ENCODE measurements at regions not wholly inside any gene's neighbourhood (a gene's known extent, or its start where the extent isn't known, plus 50 kb on each side); places are given as distances from the start of the nearest gene placed in this dataset.

- 0% methylated on average over 1 of the region's 1 CpG for whole genome bisulfite sequencing (ENCODE audit: insufficient coverage, insufficient replicate concordance, low lambda C conversion rate, missing lambda C conversion rate)
- intact Hi-C loops (cut with micrococcal nuclease; ENCODE audit: unreplicated experiment) = no loop called here
- H3K36me3 ChIP-seq (ENCODE audit: control insufficient read depth in 2 of 2, insufficient read depth in 2 of 2, low read length in 1 of 2) = no peaks in the 10 kb centered on the region
- ChIA-PET SMC1A (ENCODE audit: uncharacterized antibody, unreplicated experiment) (interaction anchor here (2.4 kb wide), 1 partner anchor 14 kb away, joined by 7 read pairs; no protein-coding TSS in a partner anchor), POLR2A (no interaction called here), RAD21 (ENCODE audit: unreplicated experiment) (no interaction called here), CTCF (interaction anchor here (1.3 to 4.3 kb wide), 2 partner anchors 12 to 15 kb away, joined by 4 to 19 read pairs; no protein-coding TSS in a partner anchor)
- H3K79me2 ChIP-seq (ENCODE audit: control insufficient read depth, insufficient read depth, low read length) = no peaks in the 10 kb centered on the region
- no peak overlapping the region for H3K9ac ChIP-seq (ENCODE audit: control insufficient read depth, insufficient read depth, low read length)
- no TSS peak for BruUV-seq (replicated peaks)
- in situ Hi-C loops (cut with MboI) = no loop called here
- H3K4me1 ChIP-seq (ENCODE audit: control insufficient read depth, insufficient read depth, low read length) = 0 out of 2 replicates have a peak, but pooled peaks cover 2% of the 10 kb centered on the region
- no peak for TF ChIP-seq ZBED1 (IDR thresholded peaks at IDR 0.05; ENCODE audit: borderline replicate concordance)
- TF ChIP-seq CHD1 (IDR thresholded peaks at IDR 0.05; ENCODE audit: low read depth, low read length) = no peak
- TF ChIP-seq MXI1 (IDR thresholded peaks at IDR 0.05; ENCODE audit: low read depth, low read length) = no peak
- TF ChIP-seq FOS (IDR thresholded peaks at IDR 0.05; ENCODE audit: borderline replicate concordance, extremely low read depth, insufficient read length) = no peak
- TF ChIP-seq, protein P1, sequence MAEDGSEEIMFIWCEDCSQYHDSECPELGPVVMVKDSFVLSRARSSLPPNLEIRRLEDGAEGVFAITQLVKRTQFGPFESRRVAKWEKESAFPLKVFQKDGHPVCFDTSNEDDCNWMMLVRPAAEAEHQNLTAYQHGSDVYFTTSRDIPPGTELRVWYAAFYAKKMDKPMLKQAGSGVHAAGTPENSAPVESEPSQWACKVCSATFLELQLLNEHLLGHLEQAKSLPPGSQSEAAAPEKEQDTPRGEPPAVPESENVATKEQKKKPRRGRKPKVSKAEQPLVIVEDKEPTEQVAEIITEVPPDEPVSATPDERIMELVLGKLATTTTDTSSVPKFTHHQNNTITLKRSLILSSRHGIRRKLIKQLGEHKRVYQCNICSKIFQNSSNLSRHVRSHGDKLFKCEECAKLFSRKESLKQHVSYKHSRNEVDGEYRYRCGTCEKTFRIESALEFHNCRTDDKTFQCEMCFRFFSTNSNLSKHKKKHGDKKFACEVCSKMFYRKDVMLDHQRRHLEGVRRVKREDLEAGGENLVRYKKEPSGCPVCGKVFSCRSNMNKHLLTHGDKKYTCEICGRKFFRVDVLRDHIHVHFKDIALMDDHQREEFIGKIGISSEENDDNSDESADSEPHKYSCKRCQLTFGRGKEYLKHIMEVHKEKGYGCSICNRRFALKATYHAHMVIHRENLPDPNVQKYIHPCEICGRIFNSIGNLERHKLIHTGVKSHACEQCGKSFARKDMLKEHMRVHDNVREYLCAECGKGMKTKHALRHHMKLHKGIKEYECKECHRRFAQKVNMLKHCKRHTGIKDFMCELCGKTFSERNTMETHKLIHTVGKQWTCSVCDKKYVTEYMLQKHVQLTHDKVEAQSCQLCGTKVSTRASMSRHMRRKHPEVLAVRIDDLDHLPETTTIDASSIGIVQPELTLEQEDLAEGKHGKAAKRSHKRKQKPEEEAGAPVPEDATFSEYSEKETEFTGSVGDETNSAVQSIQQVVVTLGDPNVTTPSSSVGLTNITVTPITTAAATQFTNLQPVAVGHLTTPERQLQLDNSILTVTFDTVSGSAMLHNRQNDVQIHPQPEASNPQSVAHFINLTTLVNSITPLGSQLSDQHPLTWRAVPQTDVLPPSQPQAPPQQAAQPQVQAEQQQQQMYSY (CRISPR knock-in tag; IDR thresholded peaks at IDR 0.05) = no peak
- no peak for TF ChIP-seq SMARCA5 (IDR thresholded peaks at IDR 0.05)
- no peak for TF ChIP-seq HDGF (IDR thresholded peaks at IDR 0.05)
- TF ChIP-seq BCL11A (IDR thresholded peaks at IDR 0.05; ENCODE audit: low read depth, low read length) = no peak
- TF ChIP-seq SRF (IDR thresholded peaks at IDR 0.05; ENCODE audit: low read depth in 2 of 2, low read length in 2 of 2) = no peak
- TF ChIP-seq SUPT20H (IDR thresholded peaks at IDR 0.05; ENCODE audit: borderline replicate concordance, control insufficient read depth, low read depth, low read length) = no peak
- TF ChIP-seq E2F8 (IDR thresholded peaks at IDR 0.05; ENCODE audit: low read depth, partially characterized antibody) = no peak
- no peak for TF ChIP-seq PAX5 (IDR thresholded peaks at IDR 0.05; ENCODE audit: borderline replicate concordance, low read depth, low read length)
- TF ChIP-seq ESRRA (IDR thresholded peaks at IDR 0.05; ENCODE audit: low read length) = no peak
- TF ChIP-seq YY1 (IDR thresholded peaks at IDR 0.05; ENCODE audit: low read depth, low read length) = no peak
- no peak for TF ChIP-seq TBL1XR1 (IDR thresholded peaks at IDR 0.05; ENCODE audit: low read depth, low read length)
- TF ChIP-seq RAD51 (IDR thresholded peaks at IDR 0.05) = no peak
- no peak for TF ChIP-seq NFIC (IDR thresholded peaks at IDR 0.05; ENCODE audit: low read depth, low read length)
- H2AFZ ChIP-seq (ENCODE audit: control insufficient read depth, low read depth, low read length) = no peak overlapping the region
- H3K9me3 ChIP-seq (replicated peaks; ENCODE audit: control insufficient read depth, insufficient read depth, low read length) = no peaks in the 10 kb centered on the region
- ATAC-seq = no peak
- DNase-seq (ENCODE audit: low read depth, low spot score) = no peak
- H3K4me2 ChIP-seq (ENCODE audit: control insufficient read depth, insufficient read depth) = no peak overlapping the region
- no peak overlapping the region for H3K4me3 ChIP-seq
- no peaks in the 10 kb centered on the region for H3K27me3 ChIP-seq (replicated peaks in 1 of 2; ENCODE audit: control insufficient read depth in 2 of 2, insufficient read depth in 2 of 2, low read length in 1 of 2)
- no peak for FAIRE-seq
- no peaks in the 10 kb centered on the region for H4K20me1 ChIP-seq (ENCODE audit: control insufficient read depth, insufficient read depth)
- H3K27ac ChIP-seq (ENCODE audit: control insufficient read depth, insufficient read depth) = no peak overlapping the region
Measured at GRCh38 chr4:121477079-121477478, 96.3 kb upstream of the QRFPR start.

Measured in GM12878 (cell line).